Fibroblast of villous mesenchyme (primary cell): ENCODE measurements at regions not wholly inside any gene's neighbourhood (a gene's known extent, or its start where the extent isn't known, plus 50 kb on each side); places are given as distances from the start of the nearest gene placed in this dataset.

Experiments
- DNase-seq: peaks from one replicate; pipeline ENCODE4 v3.0.0-alpha.2; 2010; ENCODE audit warnings: low read depth
- H3K4me3 ChIP-seq: 2 replicates; pipeline ENCODE4 v1.5.1; 2011; ENCODE audit warnings: low read depth, mild to moderate bottlenecking, low read length
- TF ChIP-seq, protein P1 (sequence below): IDR thresholded peaks from 2 replicates; pipeline ENCODE4 v1.5.1; 2012; ENCODE audit warnings: low read depth, mild to moderate bottlenecking, low read length; ENCODE audit not compliant: insufficient read depth

DNA sequence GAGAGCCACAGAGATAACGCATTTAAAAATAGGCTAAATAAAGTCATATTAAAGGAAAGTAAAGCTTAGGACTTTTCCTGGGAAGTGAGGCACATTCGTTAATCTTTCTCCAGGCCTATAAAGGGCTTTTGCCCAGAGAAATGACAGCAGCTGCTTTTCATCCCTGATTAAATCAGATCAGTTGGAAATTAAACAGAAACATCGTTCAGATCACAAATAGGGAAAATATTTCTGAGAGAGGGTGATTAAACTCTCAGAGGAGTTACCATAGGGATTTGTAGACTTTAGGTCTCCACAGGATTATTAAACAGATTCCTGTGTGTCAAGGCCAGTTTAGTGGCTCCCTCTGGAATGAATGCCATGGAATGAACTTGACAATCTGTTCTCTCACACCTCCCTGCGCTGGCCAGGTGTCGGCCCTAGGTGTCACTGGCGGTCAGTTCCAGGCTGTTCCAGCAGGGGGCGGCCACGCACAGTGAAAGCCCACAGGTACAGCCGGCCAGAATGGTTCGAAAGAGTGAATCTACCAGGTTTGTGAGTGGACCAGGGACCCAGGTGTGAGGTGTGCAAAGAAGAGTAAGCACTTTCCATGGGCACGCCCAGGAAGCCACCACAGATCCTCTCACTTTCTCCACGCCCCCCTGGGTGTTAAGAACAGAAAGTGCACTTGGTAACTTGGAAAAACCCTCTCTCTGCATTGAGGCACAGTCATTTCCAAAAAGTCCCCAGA lies 253.0 kb upstream of the RASGRP1 start:
- H3K4me3 ChIP-seq: no peak overlapping the region
- TF ChIP-seq, protein P1, sequence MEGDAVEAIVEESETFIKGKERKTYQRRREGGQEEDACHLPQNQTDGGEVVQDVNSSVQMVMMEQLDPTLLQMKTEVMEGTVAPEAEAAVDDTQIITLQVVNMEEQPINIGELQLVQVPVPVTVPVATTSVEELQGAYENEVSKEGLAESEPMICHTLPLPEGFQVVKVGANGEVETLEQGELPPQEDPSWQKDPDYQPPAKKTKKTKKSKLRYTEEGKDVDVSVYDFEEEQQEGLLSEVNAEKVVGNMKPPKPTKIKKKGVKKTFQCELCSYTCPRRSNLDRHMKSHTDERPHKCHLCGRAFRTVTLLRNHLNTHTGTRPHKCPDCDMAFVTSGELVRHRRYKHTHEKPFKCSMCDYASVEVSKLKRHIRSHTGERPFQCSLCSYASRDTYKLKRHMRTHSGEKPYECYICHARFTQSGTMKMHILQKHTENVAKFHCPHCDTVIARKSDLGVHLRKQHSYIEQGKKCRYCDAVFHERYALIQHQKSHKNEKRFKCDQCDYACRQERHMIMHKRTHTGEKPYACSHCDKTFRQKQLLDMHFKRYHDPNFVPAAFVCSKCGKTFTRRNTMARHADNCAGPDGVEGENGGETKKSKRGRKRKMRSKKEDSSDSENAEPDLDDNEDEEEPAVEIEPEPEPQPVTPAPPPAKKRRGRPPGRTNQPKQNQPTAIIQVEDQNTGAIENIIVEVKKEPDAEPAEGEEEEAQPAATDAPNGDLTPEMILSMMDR: peak; percentile 99
- DNase-seq: peak; percentile 65

DNA sequence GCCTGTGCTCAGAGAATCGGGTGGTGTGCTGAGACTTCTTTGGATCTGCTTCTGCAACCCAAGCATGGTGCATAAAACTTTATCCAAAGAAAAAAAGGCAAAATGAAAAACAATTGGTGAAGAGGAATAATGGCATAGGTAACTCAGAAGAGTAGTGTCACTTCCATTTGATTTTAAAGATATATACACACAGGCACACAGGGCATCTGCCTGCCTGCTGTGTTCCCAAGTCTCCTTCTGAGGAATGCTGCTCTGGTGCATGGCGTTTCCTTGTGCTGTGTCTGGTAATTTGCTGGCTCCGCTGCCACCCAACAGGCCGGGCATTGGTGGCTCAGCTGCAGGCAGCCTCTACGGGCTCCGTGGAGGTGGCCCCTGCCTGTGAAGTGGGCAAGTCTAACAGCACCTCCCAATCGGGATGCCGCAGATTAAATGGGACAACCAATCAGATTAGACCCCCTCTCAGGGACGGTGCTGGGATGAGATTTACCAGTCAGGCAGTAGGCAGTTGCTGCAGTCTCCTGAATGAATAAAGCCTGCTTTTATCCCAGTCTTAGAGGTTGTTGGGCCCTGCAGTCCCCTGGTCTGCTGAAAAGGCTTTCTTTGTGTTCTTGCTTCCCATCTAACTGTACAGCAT lies 253.7 kb upstream of the RASGRP1 start:
- TF ChIP-seq, protein P1: no peak
- DNase-seq: no peak

DNA sequence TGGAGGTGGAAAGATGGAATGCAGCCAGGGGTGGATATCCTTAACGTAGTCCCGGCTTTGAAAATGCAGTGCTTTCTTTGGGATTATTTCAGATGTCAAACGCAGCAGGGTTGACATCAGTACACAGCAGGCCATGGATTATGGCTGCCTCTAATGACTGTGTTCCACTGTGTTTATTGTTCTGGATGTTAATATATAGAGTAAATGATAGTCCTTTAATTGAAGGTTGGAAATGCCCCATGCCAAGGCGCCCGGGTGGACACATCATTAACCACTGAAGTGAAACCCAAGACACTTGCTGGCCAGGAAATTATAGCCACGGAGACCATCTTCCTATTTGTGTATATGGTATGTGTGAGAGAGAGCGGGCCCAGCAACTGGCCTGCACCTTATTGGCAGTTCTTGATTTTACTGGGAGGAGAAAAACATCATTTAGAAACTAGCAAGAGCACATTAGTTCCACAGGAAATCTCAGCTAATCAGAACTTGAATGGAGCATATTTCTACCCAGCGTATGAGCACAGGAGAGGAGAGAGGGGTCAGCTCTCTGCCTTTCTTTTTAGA lies 254.9 kb upstream of the RASGRP1 start:
- TF ChIP-seq, protein P1: no peak
- no peak overlapping the region for H3K4me3 ChIP-seq
- DNase-seq: no peak

More for the DNA sequence above, 253.7 kb upstream of the RASGRP1 start:
- H3K4me3 ChIP-seq: no peak overlapping the region

DNA sequence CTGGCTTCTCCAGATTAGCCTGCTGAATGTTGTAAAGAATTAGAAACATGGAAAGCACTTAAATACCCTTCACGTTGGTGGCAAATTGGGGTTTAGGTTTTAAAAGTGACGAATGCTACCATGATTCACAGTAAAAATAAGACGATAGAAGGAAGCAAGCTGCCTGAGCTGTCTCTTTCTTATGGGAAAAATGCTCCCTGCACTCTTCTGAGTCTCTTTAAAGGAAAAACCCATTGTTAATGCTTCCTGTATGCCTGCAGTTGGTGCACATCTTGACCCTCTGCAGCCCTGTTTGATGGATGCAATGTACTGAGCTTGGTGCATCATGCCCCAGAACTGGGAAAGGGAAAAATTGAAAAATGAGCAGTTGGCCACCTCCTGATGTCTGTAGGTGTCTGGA lies 258.6 kb upstream of the RASGRP1 start:
- TF ChIP-seq, protein P1: no peak
- no peak for DNase-seq
- no peak overlapping the region for H3K4me3 ChIP-seq

DNA sequence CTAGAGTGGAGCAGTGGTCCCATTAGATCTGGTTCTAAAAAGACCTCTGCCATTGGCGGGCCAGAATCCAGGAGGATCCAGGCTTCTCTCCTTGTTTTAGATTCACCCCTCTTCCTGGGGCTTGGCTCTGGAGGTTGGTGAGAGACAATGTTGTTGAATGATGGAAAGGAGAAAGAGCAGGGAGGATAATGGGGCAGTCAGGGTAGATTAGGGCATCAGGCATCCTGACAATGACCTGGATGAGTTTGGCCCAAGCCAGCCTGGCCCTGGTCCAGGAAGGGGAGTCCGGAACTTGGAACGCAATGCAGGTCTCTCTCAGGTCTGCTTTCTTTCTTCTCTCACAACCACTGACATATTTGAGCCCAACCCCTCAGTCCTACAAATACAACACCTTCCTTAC lies 260.1 kb upstream of the RASGRP1 start:
- TF ChIP-seq, protein P1: no peak
- DNase-seq: no peak
- no peak overlapping the region for H3K4me3 ChIP-seq

DNA sequence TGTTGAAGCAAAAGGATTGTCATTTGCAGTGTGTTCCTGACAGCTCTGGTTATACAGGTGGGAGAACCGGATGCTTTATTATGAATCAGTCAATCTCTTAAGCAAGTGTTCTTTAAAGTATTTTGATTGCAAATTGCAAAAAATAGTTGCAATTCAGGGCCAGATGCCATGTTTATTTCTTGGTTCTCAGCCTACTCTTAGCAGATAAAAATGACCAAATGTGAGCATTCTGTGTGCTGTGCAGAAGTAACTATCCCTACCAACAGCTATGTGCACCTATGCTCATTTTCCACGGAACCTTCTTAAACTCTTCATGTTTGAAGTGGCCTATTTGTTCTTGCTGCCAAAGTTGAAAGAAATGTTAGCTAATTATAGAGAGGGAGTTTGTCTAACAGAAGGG lies 262.3 kb upstream of the RASGRP1 start:
- H3K4me3 ChIP-seq: no peak overlapping the region
- TF ChIP-seq, protein P1: no peak
- DNase-seq: no peak
